NCI-H446 (cell line): ENCODE measurements at regions not wholly inside any gene's neighbourhood (a gene's known extent, or its start where the extent isn't known, plus 50 kb on each side); places are given as distances from the start of the nearest gene placed in this dataset.

Experiments used
- DNase-seq, 2 experiments: peaks; one replicate each; lab custom pipeline; 2025; lab: John Stamatoyannopoulos, UW

DNA sequence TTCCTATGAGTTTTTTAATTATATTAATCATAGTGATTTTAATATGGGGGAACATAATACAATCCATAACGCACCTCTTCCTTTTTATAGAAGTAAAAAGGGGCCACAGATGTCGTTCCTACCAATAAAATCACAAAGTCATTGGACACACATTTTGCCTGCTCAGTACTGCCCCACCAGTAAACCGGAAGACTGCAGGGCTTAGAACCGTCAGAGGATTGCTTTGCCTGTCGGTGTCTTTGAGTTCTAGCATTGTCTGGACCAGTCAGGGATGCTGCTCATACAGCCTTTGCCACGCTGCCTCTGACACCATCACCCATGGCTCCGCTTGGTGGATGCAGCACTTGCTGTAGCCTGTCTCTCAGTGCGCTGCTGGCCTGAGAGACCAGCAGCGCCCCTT is 853.6 kb downstream of the C6orf118 start:
- no peak for DNase-seq

DNA sequence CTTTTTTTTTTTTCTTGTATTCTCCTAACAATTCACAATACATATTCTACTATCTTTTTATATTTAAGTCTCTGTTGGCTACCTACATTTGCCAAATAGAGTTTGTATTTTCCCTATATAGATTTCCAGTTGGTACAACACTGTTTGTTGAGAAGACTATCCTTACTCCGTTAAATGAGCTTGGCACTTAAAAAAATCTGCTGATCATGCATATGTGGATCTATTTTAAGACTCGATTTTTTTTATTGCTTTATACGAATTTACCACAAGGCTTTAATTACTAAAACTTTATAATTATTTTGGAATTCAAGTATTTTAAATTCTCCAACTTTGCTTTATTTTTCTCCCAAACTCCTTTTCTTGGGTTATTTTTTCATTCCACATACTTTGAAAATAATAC is 855.6 kb downstream of the C6orf118 start:
- no peak for DNase-seq

DNA sequence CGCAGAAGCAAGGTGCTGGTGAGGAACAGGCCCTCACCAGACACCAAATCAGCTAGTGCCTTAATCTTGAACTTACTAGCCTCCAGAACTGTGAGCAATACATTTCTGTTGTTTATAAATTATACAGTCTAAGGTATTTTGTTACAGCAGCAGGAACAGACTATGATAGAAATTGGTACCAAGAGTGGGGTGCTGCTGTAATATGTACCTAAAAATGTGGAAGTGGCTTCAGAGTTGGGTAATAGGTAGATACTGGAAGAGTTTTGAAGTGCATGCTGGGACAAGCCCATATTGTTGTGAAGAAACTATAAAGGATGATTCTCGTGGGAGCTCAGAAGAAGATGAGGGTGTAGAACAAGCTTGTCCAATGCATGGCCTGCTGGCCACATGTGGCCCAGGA is 866.8 kb downstream of the C6orf118 start:
- no peak for DNase-seq

DNA sequence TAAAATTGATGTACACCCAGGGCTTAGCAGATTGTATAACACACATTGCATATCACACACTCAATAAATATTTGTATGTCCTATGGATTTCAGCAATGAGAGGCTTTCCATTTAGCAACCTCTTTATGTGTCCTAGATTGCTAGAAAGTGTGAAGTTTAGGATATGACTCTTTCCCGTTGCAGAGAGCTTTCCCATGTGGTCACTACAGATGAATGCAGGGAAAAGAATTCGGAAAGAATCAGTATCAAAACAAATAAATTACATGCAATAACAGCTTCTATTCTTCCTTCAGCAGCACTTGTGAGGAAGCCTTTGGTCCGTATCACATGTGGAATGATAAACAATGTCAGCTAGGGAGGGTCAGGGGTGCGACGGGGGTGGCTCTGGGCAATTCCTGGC is 870.1 kb downstream of the C6orf118 start:
- DNase-seq = no peak

DNA sequence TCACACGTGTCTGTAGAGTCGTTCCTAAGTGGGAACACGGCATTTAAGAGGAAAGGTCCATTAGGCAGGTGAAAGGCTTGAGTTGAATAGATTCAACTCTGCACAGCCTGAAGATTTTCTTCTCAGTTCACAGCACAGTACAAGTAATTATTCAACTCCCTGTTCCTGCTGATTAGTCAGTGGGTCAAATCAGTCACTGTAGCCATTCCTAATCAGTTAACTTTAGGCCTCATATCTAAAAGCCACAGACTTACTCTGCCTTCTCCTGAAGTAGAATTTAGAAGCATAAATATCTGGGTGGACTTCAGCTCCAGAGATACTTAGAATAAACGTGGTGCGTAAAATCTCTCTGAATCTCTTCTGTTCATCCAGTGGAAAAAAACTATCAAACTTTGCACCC is 872.4 kb downstream of the C6orf118 start:
- DNase-seq = no peak

DNA sequence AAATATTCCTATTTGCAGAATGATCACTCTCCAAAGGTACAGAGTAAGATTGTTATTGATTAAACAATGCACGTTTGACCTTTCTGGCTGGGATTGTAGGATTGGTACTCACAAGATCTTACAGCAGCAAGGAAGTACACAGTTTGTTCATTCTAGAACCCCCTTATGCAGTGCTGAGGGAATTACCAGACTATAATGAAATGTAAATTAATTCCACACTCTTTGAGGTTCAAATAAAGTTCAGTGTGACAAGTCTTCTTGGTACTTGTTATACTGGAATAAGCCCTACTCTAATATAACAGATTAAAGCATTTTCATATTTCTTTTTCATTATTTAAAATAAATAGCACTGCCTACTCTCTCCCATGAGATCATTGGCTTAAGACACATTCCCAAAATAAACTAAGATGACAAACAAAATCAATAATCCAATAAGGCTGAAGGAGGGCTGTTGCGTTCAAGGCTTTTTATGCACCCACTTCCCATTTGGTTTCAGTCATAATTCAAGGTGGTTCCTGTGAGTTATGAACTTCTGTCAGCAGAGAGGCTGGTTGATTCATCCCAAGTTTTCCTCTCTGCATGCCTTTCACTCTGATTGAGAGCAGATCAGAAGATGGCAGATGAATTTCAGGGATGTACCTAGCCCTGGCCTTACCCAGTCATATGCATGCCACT is 881.5 kb downstream of the C6orf118 start:
- no peak for DNase-seq

DNA sequence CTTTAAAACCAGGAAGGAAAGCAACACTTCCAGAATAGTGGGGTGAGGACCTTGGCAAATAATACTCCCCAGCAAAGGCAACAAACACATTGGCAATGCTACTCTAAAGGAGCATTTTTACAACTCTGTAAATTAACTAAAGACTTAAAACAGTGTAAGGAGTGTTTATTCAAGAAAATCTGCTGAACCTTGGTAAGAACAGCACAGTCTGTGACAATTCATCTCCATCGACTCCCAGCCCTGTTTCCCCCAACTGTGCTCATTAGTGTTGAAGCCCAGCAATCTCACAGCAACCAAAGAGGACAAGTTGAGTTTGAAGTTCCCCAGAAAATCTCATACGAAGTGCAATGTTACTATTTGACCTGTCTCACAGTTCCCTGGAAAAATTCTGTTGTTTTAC is 884.9 kb downstream of the C6orf118 start:
- DNase-seq = no peak

DNA sequence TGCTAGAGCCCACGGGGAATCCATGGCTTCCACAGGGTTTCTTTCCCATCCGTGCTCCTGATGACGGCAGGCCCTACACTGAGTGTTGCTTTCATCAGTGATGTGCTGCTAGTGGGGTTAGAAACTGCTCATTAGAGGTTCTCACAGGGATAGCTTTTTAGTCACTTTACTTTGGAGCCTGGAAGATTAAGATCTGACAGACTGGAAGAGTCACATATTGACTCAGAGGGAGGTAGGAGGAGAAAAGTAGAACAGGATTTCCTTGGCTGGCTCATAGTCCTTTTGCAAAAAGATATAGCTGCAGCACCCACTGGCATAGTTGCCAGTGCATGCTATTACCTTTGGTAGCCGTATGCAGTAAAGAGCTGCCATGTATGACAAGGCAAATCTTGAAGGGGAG is 890.3 kb downstream of the C6orf118 start:
- DNase-seq = no peak

DNA sequence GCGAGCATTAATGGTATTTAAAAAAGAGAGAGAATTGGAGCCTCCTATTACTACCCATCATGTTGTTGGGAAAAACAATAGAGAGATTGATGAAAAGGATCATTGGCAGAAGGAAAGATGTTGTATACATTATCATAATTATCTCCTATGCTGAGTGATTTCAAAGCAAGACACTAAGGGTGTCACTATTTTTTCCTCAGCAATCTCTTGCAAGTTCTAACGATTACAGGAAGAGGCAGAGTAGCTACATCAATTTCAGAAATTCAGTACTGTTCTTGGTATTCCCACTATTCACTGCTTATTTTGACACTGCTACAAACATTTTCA is 891.2 kb downstream of the C6orf118 start:
- DNase-seq = no peak

DNA sequence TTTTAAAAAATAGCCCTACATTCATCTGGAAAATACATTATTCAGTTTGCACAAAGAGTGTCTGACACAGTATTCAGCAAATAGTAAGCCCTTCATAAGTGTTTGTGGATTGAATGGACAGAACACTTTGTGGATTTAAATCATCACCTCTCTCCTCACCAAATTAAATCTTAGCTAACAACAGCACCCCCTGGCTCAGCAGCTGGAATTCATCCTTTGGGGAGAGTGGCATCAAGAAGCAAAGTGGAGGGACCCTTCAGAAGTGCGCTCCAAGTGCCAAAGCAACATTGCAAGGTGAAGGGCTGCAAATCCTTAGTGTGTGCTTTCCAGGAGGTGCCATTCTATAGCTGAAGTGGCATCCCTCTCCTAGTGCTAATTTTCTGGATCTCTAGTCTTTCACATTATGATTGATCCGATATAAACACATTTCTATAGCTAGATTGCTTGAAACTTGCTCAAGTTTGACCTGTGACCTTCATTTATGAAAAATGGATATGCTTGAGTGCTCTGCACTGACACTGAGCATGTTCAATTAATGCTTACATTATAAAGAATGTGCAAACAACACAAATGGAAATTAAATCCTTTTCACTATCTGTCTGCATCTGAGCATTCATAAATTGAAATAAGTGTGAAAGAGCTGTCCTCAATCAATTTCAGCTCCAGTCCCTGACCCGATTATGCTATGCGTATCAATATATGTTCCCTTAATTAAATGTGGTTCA is 891.7 kb downstream of the C6orf118 start:
- no peak for DNase-seq

DNA sequence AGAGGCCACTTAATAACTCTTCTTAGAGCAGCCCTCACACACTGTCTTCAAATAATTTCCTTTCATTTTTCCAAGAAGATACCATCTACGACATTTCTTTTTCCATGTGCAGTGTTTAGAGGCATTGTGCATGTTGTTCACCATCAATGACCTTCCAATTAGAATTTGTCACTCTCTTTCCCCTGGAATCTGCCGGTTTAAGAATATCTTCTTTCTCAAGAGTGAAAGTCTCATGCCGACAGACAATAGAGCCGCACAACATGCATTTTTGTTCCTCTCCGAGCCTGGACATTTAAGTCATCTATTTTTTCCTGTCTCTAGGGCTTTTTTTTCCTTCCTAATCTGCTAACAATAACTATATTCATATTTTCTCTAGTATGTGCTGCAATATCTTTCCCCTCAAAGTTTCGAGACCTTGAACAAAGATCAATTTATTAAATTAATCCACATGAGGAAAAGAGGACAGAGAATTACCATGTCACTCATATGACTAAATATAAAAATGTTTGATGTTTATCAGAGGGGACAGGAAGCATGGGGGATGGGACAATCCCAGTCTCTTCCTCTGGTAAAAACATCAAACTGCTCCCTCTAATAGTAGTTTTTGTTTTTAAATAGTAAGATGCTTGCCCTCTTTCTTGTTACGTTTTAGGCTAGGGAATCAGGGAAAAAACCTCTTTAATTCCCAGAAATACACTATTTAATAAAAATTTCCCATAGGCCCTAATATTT is 893.4 kb downstream of the C6orf118 start:
- no peak for DNase-seq

DNA sequence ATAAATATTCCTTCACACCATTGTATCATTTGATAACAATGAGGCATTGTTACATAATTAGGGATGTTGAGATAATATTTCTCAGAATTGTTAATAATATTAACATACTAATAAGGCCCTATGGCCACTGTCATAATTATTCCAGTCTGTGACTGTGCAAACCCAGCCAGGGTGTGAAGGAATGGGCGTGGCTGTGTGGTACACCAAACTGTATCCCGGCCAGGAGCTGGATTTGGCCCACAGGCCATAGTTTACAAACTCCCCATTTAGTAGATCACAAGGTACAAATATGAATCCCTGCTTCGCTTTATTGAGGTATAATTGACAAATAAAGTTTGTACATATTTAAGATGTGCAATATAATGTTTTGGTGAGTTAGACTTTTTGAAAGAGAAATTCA is 894.7 kb downstream of the C6orf118 start:
- DNase-seq = no peak

DNA sequence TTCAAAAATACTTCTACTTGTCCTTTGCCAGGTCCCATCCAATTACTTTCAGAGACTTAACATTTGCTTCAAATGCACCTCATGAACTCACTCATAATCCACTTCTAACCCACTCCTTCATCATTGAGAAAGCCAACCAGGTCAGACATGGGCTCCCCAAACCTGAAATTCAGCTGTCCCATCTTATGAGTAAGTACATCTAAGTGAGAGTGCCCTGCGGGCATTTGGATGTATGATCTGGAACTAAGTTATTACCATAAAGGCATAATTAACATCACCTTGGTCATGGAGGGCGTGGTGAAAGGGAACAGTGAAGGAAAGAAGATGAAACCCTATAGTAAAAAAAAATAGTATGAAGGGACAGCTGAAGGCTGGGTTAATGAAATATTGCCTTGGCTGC is 896.8 kb downstream of the C6orf118 start:
- DNase-seq = no peak

DNA sequence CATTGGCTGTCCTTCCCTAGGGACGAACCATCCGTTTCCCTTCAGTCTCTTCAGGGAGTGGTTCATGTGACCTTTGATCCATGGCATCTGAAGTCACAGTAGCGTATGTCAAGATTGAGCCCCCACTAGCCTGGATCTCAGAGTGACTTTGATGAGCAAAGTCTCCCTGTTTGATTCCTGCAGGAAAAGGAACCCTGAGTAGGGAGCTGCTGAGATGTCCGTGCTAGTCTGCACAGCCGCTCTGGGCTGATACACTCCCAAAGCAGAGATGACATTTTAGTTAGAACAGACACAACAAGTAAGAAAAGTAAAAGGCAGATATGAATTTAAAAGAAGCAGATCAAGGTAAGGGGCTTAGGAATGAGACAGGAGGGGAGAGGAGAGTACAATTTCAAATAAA is 899.4 kb downstream of the C6orf118 start:
- DNase-seq = no peak

DNA sequence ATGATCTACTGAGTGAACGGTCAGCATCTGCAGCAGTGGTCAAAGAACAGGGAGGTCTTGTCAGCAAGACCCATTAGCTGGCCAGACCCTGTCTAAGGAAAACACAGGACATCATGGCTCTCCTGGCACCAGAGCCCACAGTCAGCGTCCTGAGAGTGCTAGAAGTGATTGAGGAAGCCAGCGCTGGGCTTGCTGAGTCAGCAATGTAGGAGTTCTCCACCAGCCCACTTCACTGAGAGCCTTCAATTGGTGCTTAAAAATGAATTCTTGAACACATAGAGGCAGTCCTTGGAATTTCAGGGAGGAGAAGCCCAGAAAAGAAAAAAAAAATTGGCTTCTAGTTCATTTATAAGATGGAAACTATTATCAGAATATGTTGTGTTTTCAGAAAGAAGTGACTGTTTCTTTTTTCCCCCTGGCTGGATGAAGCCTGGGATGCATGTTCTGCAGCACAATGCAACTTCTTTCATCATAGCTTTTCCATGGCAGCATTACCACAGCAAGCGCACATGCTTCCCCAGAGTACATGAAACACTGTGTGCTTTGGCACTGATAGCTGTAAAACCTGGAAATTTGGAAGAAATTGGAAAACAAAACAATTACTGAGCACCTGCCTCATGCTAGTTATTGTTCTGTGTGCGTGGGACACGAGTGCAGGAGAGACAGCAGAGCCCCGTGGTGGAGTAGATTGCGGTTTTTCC is 899.9 kb downstream of the C6orf118 start:
- DNase-seq = no peak

DNA sequence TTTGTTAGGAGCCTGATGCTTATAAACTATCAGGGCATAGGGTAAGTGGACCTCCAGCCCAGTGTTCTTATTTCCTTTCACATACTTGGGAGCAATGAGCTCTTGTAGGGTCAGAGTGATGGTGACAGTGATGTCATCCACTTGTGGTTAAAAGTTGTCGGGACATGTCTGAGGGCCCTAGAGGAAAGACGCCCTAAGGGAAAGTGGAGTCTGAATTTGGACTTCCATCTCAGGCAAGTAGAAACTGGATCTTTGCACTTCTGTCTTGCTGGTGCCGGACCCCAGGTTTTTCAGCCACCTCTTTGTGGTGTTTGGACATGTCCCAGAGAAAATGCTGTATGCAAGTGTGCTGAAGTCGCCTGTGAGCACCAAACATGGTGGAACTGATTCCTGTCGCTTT is 900.5 kb downstream of the C6orf118 start:
- no peak for DNase-seq

DNA sequence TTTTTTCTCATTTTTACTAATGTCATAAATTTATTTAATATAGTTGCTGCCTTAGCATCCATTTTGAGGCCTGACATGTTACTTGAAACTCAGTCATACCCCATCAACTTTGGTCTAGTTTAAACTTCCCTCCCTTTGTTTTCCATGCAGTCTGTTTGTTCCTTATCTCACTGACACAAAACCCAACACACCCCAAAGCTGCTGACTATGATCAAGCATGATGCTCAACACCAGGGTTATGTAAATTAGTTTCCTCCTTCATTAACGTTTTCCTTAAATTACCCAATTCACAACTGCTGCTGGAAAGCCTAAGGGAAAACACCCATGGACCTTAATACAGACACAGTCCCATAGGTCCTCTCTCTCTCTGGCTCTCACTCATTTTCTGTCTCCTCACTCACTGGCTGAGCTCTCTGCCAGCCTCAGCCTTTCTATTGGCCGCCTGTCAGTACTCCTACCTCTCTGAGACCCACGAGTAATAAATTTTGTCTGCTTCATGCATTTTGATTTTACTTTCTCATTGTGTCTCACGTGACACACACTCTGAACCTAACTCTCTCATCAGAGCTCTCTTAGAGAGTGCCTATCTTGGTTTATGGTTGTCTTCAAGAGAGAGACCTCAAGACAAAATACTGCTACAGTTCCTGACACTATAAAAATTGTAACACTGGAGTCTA is 904.5 kb downstream of the C6orf118 start:
- DNase-seq = no peak

DNA sequence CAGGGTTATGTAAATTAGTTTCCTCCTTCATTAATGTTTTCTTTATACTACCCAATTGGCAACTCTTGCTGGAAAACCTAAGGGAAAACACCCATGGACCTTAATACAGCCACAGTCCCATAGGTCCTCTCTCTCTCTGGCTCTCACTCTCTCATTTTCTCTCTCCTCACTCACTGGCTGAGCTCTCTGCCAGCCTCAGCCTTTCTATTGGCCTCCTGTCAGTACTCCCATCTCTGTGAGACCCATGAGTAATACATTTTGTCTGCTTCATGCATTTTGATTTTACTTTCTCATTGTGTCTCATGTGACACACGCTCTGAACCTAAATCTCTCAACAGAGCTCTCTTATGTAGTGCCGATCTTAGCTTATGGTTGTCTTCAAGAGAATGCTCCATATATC is 907.5 kb downstream of the C6orf118 start:
- DNase-seq = no peak

DNA sequence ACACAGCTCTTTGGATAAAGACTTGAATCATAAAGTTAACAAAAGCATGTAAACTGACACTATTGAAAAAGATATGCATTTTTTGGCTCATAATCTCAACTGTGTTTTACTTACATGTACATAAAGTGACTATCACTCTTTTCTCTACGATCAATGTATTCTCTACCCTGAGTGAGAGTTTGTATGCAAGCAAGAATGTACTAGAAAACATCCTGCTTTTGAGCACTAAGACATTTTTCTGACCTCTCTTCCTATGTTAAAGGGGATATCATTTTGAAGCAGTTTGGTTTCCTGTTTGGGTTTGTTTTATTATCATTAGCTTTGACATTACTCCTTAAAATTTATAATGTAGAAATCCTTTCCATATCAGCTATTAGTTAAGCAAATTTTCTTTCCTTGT is 910.8 kb downstream of the C6orf118 start:
- no peak for DNase-seq

DNA sequence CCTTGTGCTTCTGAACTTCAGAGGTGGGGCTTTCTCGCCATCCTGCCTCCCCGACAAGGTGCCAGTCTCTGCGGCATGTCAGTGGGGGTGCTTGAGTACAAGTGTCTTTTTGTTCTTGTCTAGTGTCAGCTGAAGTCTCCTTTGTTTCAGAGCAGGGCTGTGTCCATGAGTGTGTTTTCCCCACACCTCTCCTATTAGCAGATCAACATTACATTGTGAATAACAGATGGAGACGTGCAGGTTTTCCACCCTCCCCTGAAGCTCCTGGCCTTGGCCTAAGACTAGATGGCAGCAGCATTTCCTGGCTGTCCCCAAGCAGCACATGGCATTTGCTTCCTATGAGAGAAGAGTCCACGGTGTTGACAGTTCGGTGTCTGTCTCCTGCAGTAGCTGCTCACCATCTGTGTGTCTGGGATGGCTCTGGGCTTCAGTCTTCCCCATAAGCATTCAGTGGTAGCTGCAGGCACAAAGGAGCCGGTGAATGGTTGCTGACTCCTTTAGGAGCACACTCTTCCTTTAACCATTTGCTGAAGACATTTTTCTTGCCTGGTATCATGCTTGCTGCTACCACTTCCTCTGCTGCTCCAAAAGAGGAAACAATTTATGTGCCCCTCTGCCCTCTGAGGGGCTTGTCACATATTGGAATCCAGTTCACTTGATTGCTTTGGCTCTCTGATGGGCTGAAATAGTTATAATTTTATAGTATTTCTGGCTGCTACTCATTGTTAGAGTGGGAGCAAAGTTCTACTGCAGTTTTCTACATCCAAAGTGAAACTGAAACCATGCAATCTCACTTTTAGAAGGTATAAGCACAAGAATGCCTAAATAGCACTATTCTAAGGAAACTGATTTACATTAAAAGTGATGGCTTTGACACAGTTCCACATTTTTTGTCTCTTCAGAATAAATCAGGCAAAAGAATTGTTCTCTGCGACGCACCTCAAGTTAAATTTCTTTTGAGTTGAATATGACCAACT is 913.0 kb downstream of the C6orf118 start:
- DNase-seq = no peak

DNA sequence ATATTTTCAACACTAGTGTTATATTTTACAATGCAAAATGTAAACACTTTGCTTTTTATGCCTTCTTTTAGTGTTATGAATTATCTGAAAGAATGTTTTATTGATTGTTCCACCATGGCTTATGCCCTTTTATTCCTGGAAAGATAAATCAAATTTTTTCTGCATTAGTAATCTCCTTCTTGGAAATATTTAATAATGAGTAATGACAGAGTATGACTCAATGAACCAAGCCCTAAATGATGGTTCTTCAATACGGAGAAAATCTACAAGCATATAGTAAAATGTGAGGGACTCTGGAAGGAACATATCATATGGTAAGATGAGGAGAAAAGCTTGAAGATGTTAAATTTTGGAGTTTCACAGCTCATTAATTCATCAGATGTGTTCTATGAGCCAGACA is 929.6 kb downstream of the C6orf118 start:
- no peak for DNase-seq
